B cell (primary cell): ENCODE measurements at regions not wholly inside any gene's neighbourhood (a gene's known extent, or its start where the extent isn't known, plus 50 kb on each side); places are given as distances from the start of the nearest gene placed in this dataset.

Source experiments
- ATAC-seq: fragments of 200-7000 bp; cut with Tn5 transposase; one replicate; pipeline ENCODE4 v1.10.0; 2021; ENCODE audit warnings: low read depth, mild to moderate bottlenecking, moderate number of reproducible peaks, moderate library complexity
- CTCF ChIA-PET: fragments of 350-600 bp; sonication (Branson Sonifier 250); formaldehyde crosslinking; loops from one replicate; lab custom pipeline; 2021; ENCODE audit warnings: antibody characterized with exemption, inconsistent platforms; lab: Charles Lee
- POLR2A ChIA-PET: fragments of 350-600 bp; sonication (Branson Sonifier 250); formaldehyde crosslinking; loops from one replicate; lab custom pipeline; 2021; ENCODE audit warnings: antibody characterized with exemption; lab: Charles Lee
- DNase-seq: peaks from one replicate; pipeline ENCODE4 v3.0.0; 2013
- H2AFZ ChIP-seq: 2 replicates; pipeline ENCODE4 v1.6.1; 2012; ENCODE audit warnings: mild to moderate bottlenecking, low read depth, low read length; ENCODE audit not compliant: insufficient read depth, poor library complexity, severe bottlenecking
- H3K27ac ChIP-seq, 2 donors: 1 replicate in 1 of 2; 2 replicates in 1 of 2; pipeline ENCODE4 v1.5.1; 2012 to 2013; ENCODE audit warnings: low read length in 2 of 2, mild to moderate bottlenecking in 2 of 2, moderate library complexity in 1 of 2
- H3K27me3 ChIP-seq, 4 experiments: fragments of 200-600 bp in 1 of 4; sonication (generic) in 1 of 4; replicated peaks in 1 of 4; 1 replicate in 2 of 4; 2 replicates in 2 of 4; pipeline versions ENCODE4 v1.6.1 to v1.7.0; 2013 to 2016; ENCODE audit warnings: low read length in 3 of 4, mild to moderate bottlenecking in 2 of 4, mixed read lengths in 1 of 4, moderate library complexity in 1 of 4; ENCODE audit not compliant: insufficient read depth in 4 of 4, control insufficient read depth in 3 of 4; ENCODE audit errors: control extremely low read depth in 1 of 4
- H3K36me3 ChIP-seq, 2 experiments: replicated peaks in 1 of 2; 1 replicate in 1 of 2; 2 replicates in 1 of 2; pipeline versions ENCODE4 v1.6.1 to v1.7.1; 2013; ENCODE audit warnings: low read length in 1 of 2; ENCODE audit not compliant: insufficient read depth in 2 of 2, control insufficient read depth in 1 of 2; ENCODE audit errors: control extremely low read depth in 1 of 2, extremely low read depth in 1 of 2
- H3K4me1 ChIP-seq, 2 donors: fragments of 200-600 bp in 1 of 2; sonication (generic) in 1 of 2; 1 replicate in 1 of 2; 2 replicates in 1 of 2; pipeline versions ENCODE4 v1.5.1 to v1.6.1; 2013 to 2017; ENCODE audit warnings: low read length in 2 of 2; ENCODE audit not compliant: control insufficient read depth in 2 of 2, insufficient read depth in 2 of 2
- H3K4me2 ChIP-seq: replicated peaks from 2 replicates; pipeline ENCODE3; 2012; ENCODE audit warnings: mild to moderate bottlenecking, low read depth, low read length; ENCODE audit not compliant: poor library complexity, severe bottlenecking
- H3K4me3 ChIP-seq, 5 experiments: fragments of 200-600 bp in 1 of 5; sonication (generic) in 1 of 5; 1 replicate in 3 of 5; 2 replicates in 2 of 5; pipeline versions ENCODE4 v1.5.1 to v1.7.0; 2011 to 2016; ENCODE audit warnings: low read length in 4 of 5, mild to moderate bottlenecking in 4 of 5, low read depth in 2 of 5, control low read depth in 1 of 5, moderate library complexity in 1 of 5; ENCODE audit not compliant: insufficient read depth in 1 of 5; ENCODE audit errors: control extremely low read depth in 1 of 5, extremely low read depth in 1 of 5
- H3K79me2 ChIP-seq: fragments of 200-600 bp; sonication (generic); one replicate; pipeline ENCODE4 v1.6.0; 2016; ENCODE audit warnings: low read length; ENCODE audit not compliant: control insufficient read depth, insufficient read depth
- H3K9ac ChIP-seq: fragments of 200-600 bp; sonication (generic); 2 replicates; pipeline ENCODE4 v1.6.1; 2017; ENCODE audit warnings: mild to moderate bottlenecking, low read length, moderate library complexity
- H3K9me3 ChIP-seq, 3 donors: one replicate each; pipeline versions ENCODE4 v1.6.1 to v1.7.1; 2013; ENCODE audit warnings: low read length in 2 of 3; ENCODE audit not compliant: control insufficient read depth in 2 of 3, insufficient read depth in 1 of 3; ENCODE audit errors: control extremely low read depth in 1 of 3
- H4K20me1 ChIP-seq: 2 replicates; pipeline ENCODE4 v1.6.0; 2012; ENCODE audit warnings: mild to moderate bottlenecking, low read length; ENCODE audit not compliant: insufficient read depth, control insufficient read depth, poor library complexity, severe bottlenecking
- H3K27ac Mint-ChIP-seq: one replicate; pipeline ENCODE4 v1.8.0; 2021; ENCODE audit warnings: mixed read lengths
- H3K27me3 Mint-ChIP-seq: one replicate; pipeline ENCODE4 v1.8.0; 2021; ENCODE audit warnings: mixed read lengths
- H3K4me1 Mint-ChIP-seq: one replicate; pipeline ENCODE4 v1.8.0; 2021; ENCODE audit warnings: mixed read lengths
- H3K4me3 Mint-ChIP-seq: one replicate; pipeline ENCODE4 v1.8.0; 2021; ENCODE audit warnings: mixed read lengths
- H3K9me3 Mint-ChIP-seq: one replicate; pipeline ENCODE4 v1.8.0; 2022; ENCODE audit warnings: mixed read lengths; ENCODE audit not compliant: insufficient read depth
- EZH2 ChIP-seq: IDR thresholded peaks from 2 replicates; pipeline ENCODE4 v1.6.1; 2012; ENCODE audit warnings: borderline replicate concordance, low read depth, mild to moderate bottlenecking, moderate library complexity, low read length; ENCODE audit not compliant: insufficient read depth, poor library complexity, severe bottlenecking
- WGBS: methylation state at CpG from one replicate; pipeline ENCODE4 v1.1.5; 2013; ENCODE audit warnings: missing lambda C conversion rate; ENCODE audit not compliant: insufficient coverage; 5-methylcytosine and 5-hydroxymethylcytosine counted together
- intact Hi-C: fragments of 100-400 bp; cut with micrococcal nuclease; formaldehyde crosslinking; loops from one replicate; pipeline ENCODE4 v1.10.0; 2022
- TF ChIP-seq, protein P1 (sequence below): fragments of 200-600 bp; IDR thresholded peaks from one replicate; pipeline ENCODE4 v1.8.0; 2022; ENCODE audit warnings: antibody characterized with exemption, mild to moderate bottlenecking

GRCh38 chr1:239676522-239677273 is 290.3 kb downstream of the CHRM3 start:
- no peaks in the 10 kb centered on the region for H3K9me3 ChIP-seq
- no peak overlapping the region for H3K4me2 ChIP-seq
- H3K4me1 ChIP-seq, result no peaks in the 10 kb centered on the region
- intact Hi-C loops, result no loop called here
- no peak overlapping the region for H3K4me3 Mint-ChIP-seq
- no peaks in the 10 kb centered on the region for H3K27me3 Mint-ChIP-seq
- TF ChIP-seq, protein P1, sequence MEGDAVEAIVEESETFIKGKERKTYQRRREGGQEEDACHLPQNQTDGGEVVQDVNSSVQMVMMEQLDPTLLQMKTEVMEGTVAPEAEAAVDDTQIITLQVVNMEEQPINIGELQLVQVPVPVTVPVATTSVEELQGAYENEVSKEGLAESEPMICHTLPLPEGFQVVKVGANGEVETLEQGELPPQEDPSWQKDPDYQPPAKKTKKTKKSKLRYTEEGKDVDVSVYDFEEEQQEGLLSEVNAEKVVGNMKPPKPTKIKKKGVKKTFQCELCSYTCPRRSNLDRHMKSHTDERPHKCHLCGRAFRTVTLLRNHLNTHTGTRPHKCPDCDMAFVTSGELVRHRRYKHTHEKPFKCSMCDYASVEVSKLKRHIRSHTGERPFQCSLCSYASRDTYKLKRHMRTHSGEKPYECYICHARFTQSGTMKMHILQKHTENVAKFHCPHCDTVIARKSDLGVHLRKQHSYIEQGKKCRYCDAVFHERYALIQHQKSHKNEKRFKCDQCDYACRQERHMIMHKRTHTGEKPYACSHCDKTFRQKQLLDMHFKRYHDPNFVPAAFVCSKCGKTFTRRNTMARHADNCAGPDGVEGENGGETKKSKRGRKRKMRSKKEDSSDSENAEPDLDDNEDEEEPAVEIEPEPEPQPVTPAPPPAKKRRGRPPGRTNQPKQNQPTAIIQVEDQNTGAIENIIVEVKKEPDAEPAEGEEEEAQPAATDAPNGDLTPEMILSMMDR, result no peak
- TF ChIP-seq EZH2, result no peak
- no peak overlapping the region for H3K4me3 ChIP-seq
- H3K9me3 Mint-ChIP-seq, result no peaks in the 10 kb centered on the region
- H4K20me1 ChIP-seq, result no peaks in the 10 kb centered on the region
- H3K27me3 ChIP-seq, result no peaks in the 10 kb centered on the region
- no peak overlapping the region for H2AFZ ChIP-seq
- ATAC-seq, result no peak
- H3K79me2 ChIP-seq, result no peaks in the 10 kb centered on the region
- WGBS, result 93% methylated on average over 4 of the region's 4 CpGs
- CTCF ChIA-PET, result no interaction called here
- no peaks in the 10 kb centered on the region for H3K4me1 Mint-ChIP-seq
- no peak overlapping the region for H3K9ac ChIP-seq
- H3K27ac ChIP-seq, result no peak overlapping the region
- POLR2A ChIA-PET, result no interaction called here
- DNase-seq, result no peak
- no peak overlapping the region for H3K27ac Mint-ChIP-seq
- no peaks in the 10 kb centered on the region for H3K36me3 ChIP-seq

DNA sequence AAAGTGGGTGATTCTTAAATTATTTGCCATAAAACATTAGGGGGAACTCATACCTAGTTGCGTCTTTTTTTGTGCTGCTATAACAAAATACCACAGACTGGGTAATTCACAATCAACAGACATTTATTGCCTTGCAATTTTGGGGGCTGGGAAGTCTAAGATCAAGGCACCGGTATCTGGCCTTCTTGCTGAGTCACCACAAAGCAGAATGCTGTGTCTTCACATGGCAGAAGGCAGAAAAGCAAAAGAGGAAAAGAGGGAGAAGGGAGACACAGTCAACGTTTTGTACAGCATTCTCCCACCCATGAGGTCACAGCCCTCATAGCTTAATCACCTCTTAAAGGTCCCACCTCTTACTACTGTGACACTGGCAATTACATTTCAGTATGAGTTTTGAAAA is 291.0 kb downstream of the CHRM3 start:
- Histone ChIP-seq H3K4me1 (no peaks in the 10 kb centered on the region), H3K79me2 (no peaks in the 10 kb centered on the region), H4K20me1 (no peaks in the 10 kb centered on the region), H3K4me2 (no peak overlapping the region), H3K27me3 (no peaks in the 10 kb centered on the region), H3K36me3 (no peaks in the 10 kb centered on the region), H3K9ac (no peak overlapping the region), H3K4me3 (no peak overlapping the region), H3K9me3 (no peaks in the 10 kb centered on the region), H2AFZ (no peak overlapping the region), H3K27ac (no peak overlapping the region)
- no peak overlapping the region for H3K4me3 Mint-ChIP-seq
- WGBS, result 40% methylated on average over 1 of the region's 3 CpGs
- no peaks in the 10 kb centered on the region for H3K27me3 Mint-ChIP-seq
- ChIA-PET POLR2A (no interaction called here), CTCF (no interaction called here)
- H3K4me1 Mint-ChIP-seq, result no peaks in the 10 kb centered on the region
- no peak for ATAC-seq
- H3K9me3 Mint-ChIP-seq, result no peaks in the 10 kb centered on the region
- no peak overlapping the region for H3K27ac Mint-ChIP-seq
- DNase-seq, result no peak
- intact Hi-C loops, result no loop called here
- TF ChIP-seq, protein P1, result no peak
- no peak for TF ChIP-seq EZH2
